HG03196 (cell line): ENCODE measurements at regions not wholly inside any gene's neighbourhood (a gene's known extent, or its start where the extent isn't known, plus 50 kb on each side); places are given as distances from the start of the nearest gene placed in this dataset.

ENCODE experiments used
- ATAC-seq: cut with Tn5 transposase; IDR thresholded peaks from one replicate; pipeline ENCODE4 v1.9.1; 2021; ENCODE audit not compliant: unreplicated experiment

- no peak for ATAC-seq
Measured at GRCh38 chr2:160630801-160631590, 137.4 kb upstream of the RBMS1 start.

GRCh38 chr2:160632084-160632975, 138.7 kb upstream of the RBMS1 start:
- ATAC-seq: no peak

- ATAC-seq: no peak
Measured at GRCh38 chr2:160634436-160634835, 140.8 kb upstream of the RBMS1 start.

DNA sequence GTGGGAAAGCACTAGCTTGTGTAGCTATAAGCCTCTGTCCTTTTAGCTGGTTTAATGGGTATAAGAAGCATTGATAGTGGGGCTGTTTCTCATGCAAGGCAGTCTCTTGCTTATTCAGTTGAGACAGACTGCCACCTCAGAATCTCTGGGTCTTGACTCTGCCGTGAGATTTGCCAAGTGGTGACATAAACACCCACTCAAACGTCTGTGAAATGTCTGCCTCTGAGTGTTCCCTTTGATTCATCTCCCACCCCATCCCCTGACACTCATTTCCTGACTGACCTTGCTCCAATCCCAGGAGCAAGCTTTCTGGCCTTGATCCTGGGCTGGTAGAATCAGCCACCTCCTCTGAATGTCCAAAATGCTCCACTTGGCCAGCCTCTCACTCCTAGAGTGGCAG, 141.9 kb upstream of the RBMS1 start:
- no peak for ATAC-seq

- ATAC-seq: no peak
Measured at GRCh38 chr2:160639472-160639871, 145.9 kb upstream of the RBMS1 start.

DNA sequence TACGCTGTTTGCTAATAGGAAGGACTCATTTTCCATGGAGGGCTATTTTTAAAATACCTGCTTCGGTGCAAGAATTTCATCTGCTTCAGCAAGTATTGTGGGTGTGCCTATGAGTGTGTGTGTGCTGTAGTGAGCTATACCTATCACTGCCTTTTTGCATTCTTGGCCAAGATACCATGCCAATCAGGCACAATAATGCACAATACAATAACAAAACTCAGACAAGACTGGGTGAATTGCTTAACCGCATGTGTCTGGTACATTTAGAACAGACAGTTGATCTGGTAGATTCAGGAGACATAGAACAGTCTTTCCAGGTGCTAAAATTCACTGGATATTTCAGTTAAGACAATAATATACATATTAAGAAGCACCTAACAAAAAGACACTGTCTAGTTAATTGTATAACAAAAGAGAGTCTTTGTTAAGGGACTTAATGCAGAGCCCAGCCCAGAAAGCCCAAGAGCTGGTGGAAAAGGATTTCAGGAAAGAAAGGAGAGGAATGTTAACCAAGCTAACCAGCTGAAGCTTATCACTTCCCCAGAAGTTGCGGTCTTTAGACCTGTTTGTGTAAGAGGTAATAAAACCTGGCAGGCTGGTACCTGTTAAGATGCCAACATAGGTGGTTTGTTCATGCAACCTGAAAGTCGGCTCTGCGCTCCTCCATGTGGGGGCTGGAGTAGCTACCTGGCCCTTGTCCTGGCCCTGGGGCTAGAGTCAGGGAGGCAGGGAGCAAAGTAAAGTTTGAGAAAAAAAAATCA, 153.3 kb upstream of the RBMS1 start:
- no peak for ATAC-seq

DNA sequence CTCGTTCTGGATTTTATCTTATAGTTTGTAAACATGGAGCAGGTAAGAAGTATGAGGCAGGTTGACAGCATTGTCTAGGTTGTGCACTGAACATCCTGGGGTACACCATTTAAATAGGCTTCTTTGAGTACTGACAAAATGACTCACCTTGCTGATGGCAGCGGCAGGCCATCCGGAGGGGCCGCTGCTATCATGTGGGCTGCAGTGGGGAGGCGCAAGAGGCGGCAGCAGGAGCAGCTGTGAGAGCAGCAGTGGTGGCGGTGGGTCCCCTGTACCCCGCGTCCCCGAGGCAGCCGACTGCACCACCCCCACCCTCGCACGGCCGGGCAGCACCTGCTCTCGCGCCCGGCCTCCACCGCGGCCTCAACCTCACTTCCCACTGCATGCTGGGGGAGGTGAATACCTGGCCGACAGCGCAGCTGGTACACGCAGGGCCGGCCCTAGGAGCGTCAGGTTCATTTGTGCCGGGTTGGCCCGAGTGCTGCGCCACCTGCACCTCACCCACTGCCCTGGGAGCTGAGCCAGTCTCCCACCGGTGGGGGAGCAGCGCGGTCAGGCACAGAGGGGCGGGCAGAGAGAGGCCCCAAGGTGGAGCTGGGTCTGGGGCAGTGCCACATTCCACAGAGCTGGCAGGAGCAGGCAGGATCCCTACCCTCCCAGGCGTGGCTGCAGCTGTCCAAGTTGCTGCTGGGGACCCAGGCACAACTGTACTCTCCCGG, 154.5 kb upstream of the RBMS1 start:
- ATAC-seq: no peak

GRCh38 chr2:160649698-160650097, 156.1 kb upstream of the RBMS1 start:
- no peak for ATAC-seq

DNA sequence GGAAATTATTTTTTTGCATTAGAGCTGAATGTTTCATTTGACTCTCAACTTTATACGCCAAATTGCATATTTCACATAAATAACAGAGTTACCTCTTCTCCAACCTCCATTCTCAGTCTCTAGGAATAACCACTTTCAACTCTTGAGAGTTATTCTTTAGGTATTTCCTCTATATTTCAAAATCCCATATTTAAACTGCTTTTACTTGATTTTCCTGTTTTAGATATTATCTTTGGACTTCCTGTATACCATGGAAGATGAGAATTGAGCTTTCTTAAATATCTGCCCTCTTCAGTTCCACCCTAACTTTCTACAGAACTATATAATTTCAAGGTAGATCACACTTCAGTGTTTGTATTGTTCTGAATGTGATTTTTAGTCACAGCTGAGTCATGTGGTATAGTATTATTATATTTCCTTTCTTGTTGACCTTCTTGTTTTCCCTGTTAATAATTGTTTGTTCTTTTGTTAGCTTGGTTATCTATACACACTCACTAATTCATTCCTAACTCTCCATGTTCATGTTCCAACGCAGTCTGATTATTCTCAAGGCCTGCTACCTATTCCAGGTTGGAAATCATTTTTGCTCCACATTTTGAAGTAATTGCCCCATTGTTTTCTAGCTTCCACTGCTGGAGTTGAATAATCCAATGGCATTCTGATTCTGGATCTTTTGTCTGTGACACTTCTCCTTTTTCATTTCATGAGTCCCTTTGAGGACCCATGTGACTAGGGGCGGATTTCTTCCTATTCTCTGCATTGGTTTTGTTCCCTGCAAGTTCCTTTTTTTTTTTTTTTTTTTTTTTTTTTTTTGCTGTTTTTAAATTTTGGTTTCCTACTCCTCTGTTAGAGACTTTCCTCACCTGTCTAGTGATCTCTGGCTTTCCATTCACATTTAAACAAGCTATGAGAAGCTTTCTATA, 156.8 kb upstream of the RBMS1 start:
- no peak for ATAC-seq

DNA sequence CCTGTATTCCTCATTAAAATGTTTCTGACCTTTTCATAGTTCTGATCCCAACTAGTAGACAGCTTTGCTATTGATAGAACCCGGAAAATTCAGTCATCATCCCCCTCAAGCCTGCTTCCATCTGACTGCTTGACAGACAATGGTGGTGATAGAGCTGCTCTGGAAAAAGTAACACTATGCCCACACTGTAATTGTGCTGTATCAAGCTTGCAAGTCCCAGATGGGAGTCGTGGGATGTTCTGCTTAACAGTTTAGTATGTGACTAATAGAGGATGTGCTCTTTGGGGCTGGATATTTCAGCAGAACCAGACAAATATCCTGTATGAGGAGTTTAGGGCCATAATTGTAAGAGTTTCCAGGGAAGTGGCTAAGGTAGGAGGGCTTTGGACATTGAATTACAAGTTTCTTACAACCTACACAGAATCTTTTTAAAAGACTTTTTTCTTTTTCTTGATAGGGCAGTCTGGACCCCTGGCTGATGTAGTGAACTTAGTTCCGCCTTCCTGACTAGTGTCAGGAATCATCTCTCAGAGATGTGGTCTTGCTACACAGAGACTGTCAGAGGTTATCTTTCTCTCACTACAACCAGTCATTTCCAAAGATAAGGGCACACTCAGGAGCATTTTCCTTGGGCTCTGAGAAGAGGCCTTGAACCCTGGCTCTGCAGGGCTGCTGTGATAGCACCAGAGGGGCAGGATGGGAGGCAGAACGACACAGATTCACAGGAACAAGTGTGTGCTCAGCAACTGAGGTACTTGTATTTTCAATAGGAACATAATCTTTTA, 158.0 kb upstream of the RBMS1 start:
- ATAC-seq: peak; percentile 17

DNA sequence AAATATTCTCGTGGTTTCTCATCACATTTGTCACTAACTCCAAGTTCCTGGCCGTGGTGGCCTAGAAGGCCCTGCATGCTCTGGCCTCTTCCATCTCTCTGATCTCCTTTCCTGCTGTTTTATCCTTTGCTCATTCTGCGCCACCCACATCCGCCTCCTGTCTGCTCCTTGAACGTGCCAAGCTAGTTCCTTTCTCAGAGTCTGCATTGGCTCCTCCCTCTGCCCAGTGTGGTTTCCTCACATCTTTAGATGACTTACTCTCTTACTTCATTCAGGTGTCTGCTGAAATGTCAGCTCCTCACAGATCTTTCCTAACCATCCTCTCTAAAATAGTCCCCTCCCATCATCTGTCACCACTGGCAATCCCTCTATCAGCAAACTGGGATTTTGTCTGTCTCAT, 158.6 kb upstream of the RBMS1 start:
- peak; percentile 88 for ATAC-seq

DNA sequence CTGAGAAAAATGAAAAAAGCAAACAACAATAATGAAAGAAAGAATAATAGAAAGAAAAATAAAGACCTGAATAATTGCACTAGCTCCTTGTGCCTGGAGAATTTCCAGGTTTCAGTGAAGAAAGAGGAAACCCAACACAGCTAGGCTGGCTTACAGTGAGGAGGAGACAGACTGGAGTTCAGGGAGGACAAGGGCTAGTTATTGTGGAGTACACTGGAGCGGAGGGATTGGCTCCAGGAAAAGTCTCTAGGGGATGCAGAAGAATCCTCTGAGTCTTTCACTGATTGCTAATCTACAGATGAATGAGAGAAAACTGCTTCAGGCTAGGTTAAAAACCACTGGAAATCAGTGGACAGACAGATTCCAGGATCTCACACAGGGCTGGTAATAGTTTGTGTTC, 163.6 kb upstream of the RBMS1 start:
- ATAC-seq: no peak

DNA sequence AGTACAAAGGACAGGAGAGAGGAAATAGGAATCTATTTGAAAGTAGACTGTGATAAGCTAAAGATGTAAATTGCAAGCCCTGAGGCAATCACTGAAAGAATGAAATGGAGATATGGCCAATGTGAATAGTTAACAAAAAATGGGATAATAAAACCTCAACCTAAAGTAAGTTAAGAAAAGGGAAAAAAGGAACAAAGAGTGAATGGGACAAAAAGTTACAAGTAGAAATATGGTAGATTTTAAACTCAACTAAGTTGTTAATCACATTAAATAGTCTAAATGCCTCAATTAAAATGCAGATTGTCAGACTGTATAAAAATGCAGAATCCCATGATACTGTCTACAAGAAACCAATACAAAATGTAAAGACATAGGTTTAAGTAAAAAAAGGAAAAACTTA, 165.2 kb upstream of the RBMS1 start:
- ATAC-seq: no peak

DNA sequence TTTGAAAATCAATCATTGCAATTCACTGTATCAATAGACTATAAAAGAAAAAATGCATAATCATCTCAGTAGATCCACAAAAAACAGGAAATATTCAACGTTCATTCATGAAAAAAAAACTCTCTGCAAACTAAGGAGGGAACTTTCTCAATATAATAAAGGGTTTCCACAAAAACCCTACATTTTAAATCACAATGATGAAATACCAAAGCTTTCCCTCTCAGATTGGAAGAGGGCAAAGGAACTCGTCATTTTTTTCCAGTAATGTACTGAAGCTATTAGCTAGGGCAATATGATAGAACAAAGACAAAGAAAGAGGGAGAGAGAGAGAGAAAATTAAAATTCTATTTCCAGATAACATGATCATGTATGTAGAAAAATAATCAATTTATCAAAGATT, 167.1 kb upstream of the RBMS1 start:
- no peak for ATAC-seq

DNA sequence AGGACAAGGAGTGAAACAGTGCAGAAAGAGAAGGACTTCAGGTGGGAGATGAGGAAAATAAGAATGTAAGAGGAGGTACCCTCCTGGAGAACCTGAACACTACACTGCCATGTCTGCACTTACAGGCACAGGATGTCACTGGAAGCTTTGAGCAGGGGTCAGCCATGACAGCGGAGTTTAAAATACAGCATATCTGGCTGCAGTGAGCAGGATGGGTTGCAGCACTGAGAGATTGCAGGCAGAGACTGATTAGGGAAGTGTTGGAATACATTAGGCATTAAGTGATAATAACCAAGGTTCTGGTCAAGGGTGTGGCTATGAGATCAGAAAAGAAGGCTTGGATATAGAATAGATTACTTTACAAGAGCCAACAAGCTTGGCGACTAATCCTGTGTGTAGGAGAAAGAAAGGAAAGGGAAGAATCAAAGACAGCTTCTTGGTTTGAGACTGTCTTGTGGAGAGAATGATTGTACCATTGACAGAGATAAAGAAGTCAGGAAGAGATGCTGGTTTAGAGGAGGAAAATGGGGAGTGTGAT, 171.1 kb upstream of the RBMS1 start:
- no peak for ATAC-seq

DNA sequence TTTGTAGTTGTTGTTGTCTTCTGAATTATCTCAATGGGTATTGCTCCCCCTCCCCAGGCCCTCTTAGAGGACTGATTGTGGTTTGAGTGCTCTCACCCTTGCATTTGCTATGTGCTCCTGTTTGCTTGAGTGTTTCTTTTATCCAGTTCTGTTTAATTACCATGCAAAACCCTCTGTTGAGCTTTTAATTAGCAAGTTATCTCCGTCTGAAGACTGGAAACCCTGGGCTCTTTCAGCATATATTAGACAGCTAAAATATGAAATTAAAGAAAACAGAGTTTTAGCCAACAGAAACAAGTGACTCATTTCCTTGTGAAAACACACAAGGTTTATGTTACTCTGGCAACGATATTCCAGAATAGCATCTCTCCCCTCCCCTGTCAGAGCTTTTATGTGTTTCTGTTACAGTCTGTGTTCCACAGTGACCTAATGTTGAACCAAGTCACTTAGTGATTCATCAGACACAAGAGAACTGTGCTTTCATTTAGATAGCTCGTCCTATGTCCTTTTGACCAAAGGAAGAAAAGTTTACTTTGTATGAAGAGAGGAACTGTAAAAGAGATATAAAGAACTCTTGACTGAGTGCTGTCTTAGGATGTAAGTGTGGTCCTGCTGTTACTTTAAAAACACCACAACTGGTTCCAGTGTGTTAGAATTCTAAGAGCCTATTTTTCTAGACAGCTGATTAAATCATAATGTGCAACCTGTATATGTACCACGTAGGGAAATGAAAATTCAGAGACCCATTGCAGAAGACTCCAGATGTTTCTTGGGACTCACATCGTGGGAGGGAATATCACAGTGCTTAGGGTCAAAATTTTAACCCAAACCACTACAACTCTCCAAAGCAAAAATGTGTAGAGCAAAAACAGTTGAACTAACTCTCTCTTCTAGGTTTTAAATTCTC, 172.8 kb upstream of the RBMS1 start:
- ATAC-seq: peak; percentile 95

GRCh38 chr2:160667811-160668210, 174.2 kb upstream of the RBMS1 start:
- ATAC-seq: no peak

- ATAC-seq: no peak
Measured at GRCh38 chr2:160670618-160671017, 177.0 kb upstream of the RBMS1 start.
